Tibial nerve (tissue), 3 donors: ENCODE measurements at regions not wholly inside any gene's neighbourhood (a gene's known extent, or its start where the extent isn't known, plus 50 kb on each side); places are given as distances from the start of the nearest gene placed in this dataset.

ENCODE experiments used
- POLR2A ChIP-seq, 2 donors: fragments of 450-650 bp; IDR thresholded peaks; one replicate each; pipeline ENCODE4 v1.6.1; 2017; ENCODE audit warnings: antibody characterized with exemption in 2 of 2, mild to moderate bottlenecking in 2 of 2, moderate library complexity in 2 of 2
- TF ChIP-seq, protein P1 (sequence below), 5 experiments: fragments of 200-600 bp in 3 of 5; fragments of 450-650 bp in 2 of 5; sonication (generic) in 3 of 5; IDR thresholded peaks; one replicate each; pipeline ENCODE4 v1.5.1; 2016 to 2019; ENCODE audit warnings: antibody characterized with exemption in 5 of 5, mild to moderate bottlenecking in 3 of 5, moderate library complexity in 2 of 5

GRCh38 chr6:170223718-170224693 is 66.9 kb downstream of the DLL1 start:
- TF ChIP-seq, protein P1, sequence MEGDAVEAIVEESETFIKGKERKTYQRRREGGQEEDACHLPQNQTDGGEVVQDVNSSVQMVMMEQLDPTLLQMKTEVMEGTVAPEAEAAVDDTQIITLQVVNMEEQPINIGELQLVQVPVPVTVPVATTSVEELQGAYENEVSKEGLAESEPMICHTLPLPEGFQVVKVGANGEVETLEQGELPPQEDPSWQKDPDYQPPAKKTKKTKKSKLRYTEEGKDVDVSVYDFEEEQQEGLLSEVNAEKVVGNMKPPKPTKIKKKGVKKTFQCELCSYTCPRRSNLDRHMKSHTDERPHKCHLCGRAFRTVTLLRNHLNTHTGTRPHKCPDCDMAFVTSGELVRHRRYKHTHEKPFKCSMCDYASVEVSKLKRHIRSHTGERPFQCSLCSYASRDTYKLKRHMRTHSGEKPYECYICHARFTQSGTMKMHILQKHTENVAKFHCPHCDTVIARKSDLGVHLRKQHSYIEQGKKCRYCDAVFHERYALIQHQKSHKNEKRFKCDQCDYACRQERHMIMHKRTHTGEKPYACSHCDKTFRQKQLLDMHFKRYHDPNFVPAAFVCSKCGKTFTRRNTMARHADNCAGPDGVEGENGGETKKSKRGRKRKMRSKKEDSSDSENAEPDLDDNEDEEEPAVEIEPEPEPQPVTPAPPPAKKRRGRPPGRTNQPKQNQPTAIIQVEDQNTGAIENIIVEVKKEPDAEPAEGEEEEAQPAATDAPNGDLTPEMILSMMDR (IDR thresholded peaks at IDR 0.05): no peak
- no peak for TF ChIP-seq POLR2A (IDR thresholded peaks at IDR 0.05)
